ENCODE measurements at regions not wholly inside any gene's neighbourhood (a gene's known extent, or its start where the extent isn't known, plus 50 kb on each side); places are given as distances from the start of the nearest gene placed in this dataset.

DNA sequence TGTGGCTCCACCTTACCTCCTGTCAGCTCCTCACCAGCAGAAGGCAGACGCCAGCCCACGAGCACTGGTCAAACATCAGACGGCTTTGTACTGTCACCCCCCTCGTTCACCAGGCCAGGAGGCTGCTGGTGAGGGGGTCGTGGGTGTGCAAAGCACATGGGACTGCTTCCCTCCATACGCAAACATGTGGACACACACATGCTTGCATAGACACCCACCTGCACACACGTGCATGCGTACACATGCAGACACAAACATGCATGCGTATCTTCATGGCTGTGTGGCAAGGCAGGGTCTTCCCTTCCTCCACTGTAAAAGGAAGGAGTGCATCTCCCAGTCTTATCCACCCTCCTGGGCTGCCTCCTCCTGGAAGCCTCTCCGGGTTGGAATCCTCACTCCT is 178.5 kb downstream of the OLFM1 start:
- TF ChIP-seq EZH2 (IDR thresholded peaks at IDR 0.05) (no peak), POLR2AphosphoS5 (IDR thresholded peaks at IDR 0.05; ENCODE audit: borderline replicate concordance, low read depth, low read length) (no peak)

Measured in SK-N-MC (cell line).